ENCODE measurements at regions not wholly inside any gene's neighbourhood (a gene's known extent, or its start where the extent isn't known, plus 50 kb on each side); places are given as distances from the start of the nearest gene placed in this dataset.

DNA sequence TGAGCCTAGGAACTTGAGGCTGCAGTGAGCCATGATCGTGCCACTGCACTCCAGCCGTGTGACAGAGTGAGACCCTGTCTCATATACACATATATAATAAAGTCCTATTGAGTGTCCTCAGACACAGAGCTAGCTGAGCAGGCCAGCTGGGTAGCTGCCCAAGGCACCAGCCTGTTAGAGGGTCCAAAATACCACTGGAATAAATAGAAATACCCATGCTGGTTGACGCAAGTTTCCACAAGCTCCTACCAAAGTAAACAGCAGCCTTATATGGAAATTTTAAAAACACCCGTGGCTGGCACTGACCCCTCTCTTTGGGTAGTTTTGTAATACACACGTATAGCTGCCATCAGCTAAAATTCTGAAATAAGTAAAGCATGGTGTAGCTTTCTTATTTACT is 348.6 kb downstream of the BCOR start:
- in situ Hi-C loops (cut with HindIII; ENCODE audit: low sequenced_read_pairs), result no loop called here
- TF ChIP-seq, protein P1, sequence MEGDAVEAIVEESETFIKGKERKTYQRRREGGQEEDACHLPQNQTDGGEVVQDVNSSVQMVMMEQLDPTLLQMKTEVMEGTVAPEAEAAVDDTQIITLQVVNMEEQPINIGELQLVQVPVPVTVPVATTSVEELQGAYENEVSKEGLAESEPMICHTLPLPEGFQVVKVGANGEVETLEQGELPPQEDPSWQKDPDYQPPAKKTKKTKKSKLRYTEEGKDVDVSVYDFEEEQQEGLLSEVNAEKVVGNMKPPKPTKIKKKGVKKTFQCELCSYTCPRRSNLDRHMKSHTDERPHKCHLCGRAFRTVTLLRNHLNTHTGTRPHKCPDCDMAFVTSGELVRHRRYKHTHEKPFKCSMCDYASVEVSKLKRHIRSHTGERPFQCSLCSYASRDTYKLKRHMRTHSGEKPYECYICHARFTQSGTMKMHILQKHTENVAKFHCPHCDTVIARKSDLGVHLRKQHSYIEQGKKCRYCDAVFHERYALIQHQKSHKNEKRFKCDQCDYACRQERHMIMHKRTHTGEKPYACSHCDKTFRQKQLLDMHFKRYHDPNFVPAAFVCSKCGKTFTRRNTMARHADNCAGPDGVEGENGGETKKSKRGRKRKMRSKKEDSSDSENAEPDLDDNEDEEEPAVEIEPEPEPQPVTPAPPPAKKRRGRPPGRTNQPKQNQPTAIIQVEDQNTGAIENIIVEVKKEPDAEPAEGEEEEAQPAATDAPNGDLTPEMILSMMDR (IDR thresholded peaks at IDR 0.05; ENCODE audit: low read depth, low read length, missing control alignments), result no peak
- no peak for DNase-seq (ENCODE audit: low read depth)
- H3K4me3 ChIP-seq (ENCODE audit: low read depth, low read length), result no peak overlapping the region

DNA sequence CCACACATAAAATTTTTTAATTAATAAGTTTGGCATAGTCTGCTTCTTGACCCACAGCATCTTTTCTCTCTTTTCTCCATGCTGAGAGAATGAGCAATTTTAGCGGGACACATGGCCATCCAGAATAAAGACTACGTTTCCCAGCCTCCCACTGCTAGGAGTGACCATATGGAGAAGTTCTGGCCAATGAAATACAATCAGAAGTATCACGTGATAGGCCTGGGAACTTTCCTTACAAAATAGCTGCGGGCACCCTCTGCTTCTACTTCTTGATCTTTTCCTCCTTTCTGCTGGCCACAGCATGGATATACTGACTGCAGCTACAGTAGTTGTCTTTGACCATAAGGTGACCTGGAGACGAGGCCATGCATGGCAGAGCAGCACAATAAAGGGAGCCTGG is 348.0 kb downstream of the BCOR start:
- H3K4me3 ChIP-seq (ENCODE audit: low read depth, low read length), result no peak overlapping the region
- in situ Hi-C loops (cut with HindIII; ENCODE audit: low sequenced_read_pairs), result no loop called here
- TF ChIP-seq, protein P1 (IDR thresholded peaks at IDR 0.05; ENCODE audit: low read depth, low read length, missing control alignments), result no peak
- DNase-seq (ENCODE audit: low read depth), result no peak

GRCh38 chrX:39750256-39750790 is 347.4 kb downstream of the BCOR start:
- TF ChIP-seq, protein P1 (IDR thresholded peaks at IDR 0.05; ENCODE audit: low read depth, low read length, missing control alignments), result no peak
- no peak overlapping the region for H3K4me3 ChIP-seq (ENCODE audit: low read depth, low read length)
- in situ Hi-C loops (cut with HindIII; ENCODE audit: low sequenced_read_pairs), result no loop called here
- DNase-seq (ENCODE audit: low read depth), result no peak

- no peak overlapping the region for H3K4me3 ChIP-seq (ENCODE audit: low read depth, low read length)
- DNase-seq (ENCODE audit: low read depth), result no peak
- TF ChIP-seq, protein P1 (IDR thresholded peaks at IDR 0.05; ENCODE audit: low read depth, low read length, missing control alignments), result no peak
- in situ Hi-C loops (cut with HindIII; ENCODE audit: low sequenced_read_pairs), result no loop called here
These were observed 346.9 kb downstream of the BCOR start for GRCh38 chrX:39750848-39751247.

- H3K4me3 ChIP-seq (ENCODE audit: low read depth, low read length), result no peak overlapping the region
- in situ Hi-C loops (cut with HindIII; ENCODE audit: low sequenced_read_pairs), result no loop called here
- DNase-seq (ENCODE audit: low read depth), result no peak
- TF ChIP-seq, protein P1 (IDR thresholded peaks at IDR 0.05; ENCODE audit: low read depth, low read length, missing control alignments), result no peak
These were observed 344.9 kb downstream of the BCOR start for GRCh38 chrX:39752815-39753214.

DNA sequence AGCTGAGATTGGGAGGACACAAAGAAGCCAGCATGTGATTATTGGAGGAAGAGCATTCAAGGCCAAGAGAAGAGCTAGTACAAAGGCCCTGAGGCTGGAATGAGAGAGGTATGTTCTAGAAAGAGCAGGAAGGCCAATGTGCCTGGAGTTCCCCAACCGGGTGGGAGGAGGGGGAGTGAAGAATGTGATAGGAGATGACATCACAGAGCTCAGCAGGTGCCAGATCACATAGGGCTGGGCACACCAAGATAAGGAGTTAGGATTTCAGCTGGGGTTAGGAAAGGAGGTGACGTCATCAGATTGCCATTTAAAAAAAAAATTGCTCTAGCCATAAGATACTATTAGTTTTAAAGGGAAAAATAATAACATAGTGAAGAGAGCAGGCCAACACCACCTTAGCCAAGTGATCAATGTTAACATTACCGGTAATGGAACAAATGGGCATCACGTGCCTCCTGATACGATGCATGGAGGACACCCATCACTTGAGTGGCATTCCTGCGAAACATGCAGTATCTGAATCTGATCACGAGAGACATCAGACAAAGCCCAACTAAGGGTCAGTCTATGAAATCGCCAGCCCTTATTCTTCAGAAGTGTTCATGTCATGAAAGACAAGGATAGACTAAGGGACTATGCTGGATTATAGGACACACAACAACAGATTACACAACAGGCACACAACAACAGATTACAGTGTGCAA is 344.3 kb downstream of the BCOR start:
- no peak overlapping the region for H3K4me3 ChIP-seq (ENCODE audit: low read depth, low read length)
- TF ChIP-seq, protein P1 (IDR thresholded peaks at IDR 0.05; ENCODE audit: low read depth, low read length, missing control alignments), result no peak
- in situ Hi-C loops (cut with HindIII; ENCODE audit: low sequenced_read_pairs), result no loop called here
- no peak for DNase-seq (ENCODE audit: low read depth)
